SK-N-SH (cell line): ENCODE measurements at regions not wholly inside any gene's neighbourhood (a gene's known extent, or its start where the extent isn't known, plus 50 kb on each side); places are given as distances from the start of the nearest gene placed in this dataset.

Experiments
- CTCF ChIA-PET: fragments of 300-600, 350-600 bp; formaldehyde crosslinking; extraction: SDS; loops from one replicate; lab custom pipeline; 2021; lab: Yijun Ruan, JAX
- POLR2A ChIA-PET: fragments of 350-600 bp; sonication (Branson Sonifier 250); formaldehyde crosslinking; extraction: SDS; loops from one replicate; lab custom pipeline; 2020; ENCODE audit warnings: antibody characterized with exemption, inconsistent platforms; lab: Yijun Ruan, JAX
- DNase-seq: peaks from one replicate; pipeline ENCODE4 v3.0.0; 2012
- H2AFZ ChIP-seq: fragments of 200-600 bp; sonication (generic); 2 replicates; pipeline ENCODE4 v1.8.1; 2016; ENCODE audit warnings: antibody characterized with exemption, mild to moderate bottlenecking, low read depth
- H3F3A ChIP-seq: fragments of 200-600 bp; sonication (generic); replicated peaks from 2 replicates; pipeline ENCODE3; 2016; ENCODE audit warnings: antibody characterized with exemption, mild to moderate bottlenecking; ENCODE audit not compliant: insufficient read depth
- H3K27ac ChIP-seq, 2 experiments: fragments of 200-500 bp in 1 of 2; fragments of 200-600 bp in 1 of 2; sonication (Bioruptor generic) in 1 of 2; sonication (generic), shearing (Covaris generic) in 1 of 2; 2 replicates each; pipeline versions ENCODE4 v1.5.1 to v1.6.1; 2014 to 2016; ENCODE audit warnings: low read depth in 2 of 2, inconsistent platforms in 1 of 2, low read length in 1 of 2, mild to moderate bottlenecking in 1 of 2, mixed read lengths in 1 of 2
- H3K27me3 ChIP-seq: fragments of 200-600 bp; sonication (generic), shearing (Covaris generic); 2 replicates; pipeline ENCODE4 v1.6.1; 2016; ENCODE audit warnings: mixed run types; ENCODE audit not compliant: insufficient read depth
- H3K36me3 ChIP-seq, 2 experiments: fragments of 200-500 bp in 1 of 2; fragments of 200-600 bp in 1 of 2; sonication (Bioruptor generic) in 1 of 2; sonication (generic) in 1 of 2; replicated peaks in 1 of 2; 2 replicates each; pipeline versions ENCODE3 to v1.5.1; 2014 to 2016; ENCODE audit warnings: low read length in 1 of 2, mild to moderate bottlenecking in 1 of 2; ENCODE audit not compliant: insufficient read depth in 2 of 2, control insufficient read depth in 1 of 2
- H3K4me1 ChIP-seq, 2 experiments: fragments of 200-500 bp in 1 of 2; fragments of 200-600 bp in 1 of 2; sonication (Bioruptor generic) in 1 of 2; sonication (generic), shearing (Covaris generic) in 1 of 2; 2 replicates each; pipeline versions ENCODE4 v1.5.1 to v1.6.1; 2014 to 2016; ENCODE audit warnings: low read depth in 1 of 2, low read length in 1 of 2, mixed run types in 1 of 2; ENCODE audit not compliant: insufficient read depth in 2 of 2, control insufficient read depth in 1 of 2
- H3K4me2 ChIP-seq: fragments of 200-600 bp; sonication (generic), shearing (Covaris generic); 2 replicates; pipeline ENCODE4 v1.6.1; 2017; ENCODE audit warnings: mixed run types
- H3K4me3 ChIP-seq, 2 experiments: fragments of 200-500 bp in 1 of 2; fragments of 200-600 bp in 1 of 2; sonication (Bioruptor generic) in 1 of 2; sonication (generic), shearing (Covaris generic) in 1 of 2; 2 replicates each; pipeline versions ENCODE4 v1.5.1 to v1.8.1; 2014 to 2016; ENCODE audit warnings: low read depth in 2 of 2, inconsistent platforms in 1 of 2, low read length in 1 of 2, mild to moderate bottlenecking in 1 of 2, mixed read lengths in 1 of 2, moderate library complexity in 1 of 2
- H3K79me2 ChIP-seq: fragments of 200-600 bp; sonication (generic); 2 replicates; pipeline ENCODE4 v1.8.1; 2017; ENCODE audit warnings: mild to moderate bottlenecking; ENCODE audit not compliant: insufficient read depth
- H3K9ac ChIP-seq: fragments of 200-600 bp; sonication (generic); 2 replicates; pipeline ENCODE4 v1.6.1; 2017; ENCODE audit warnings: mixed run types
- H3K9me2 ChIP-seq: fragments of 200-600 bp; sonication (generic); 2 replicates; pipeline ENCODE4 v1.6.1; 2017; ENCODE audit warnings: mixed run types
- H3K9me3 ChIP-seq: fragments of 200-600 bp; sonication (generic); 2 replicates; pipeline ENCODE4 v1.6.1; 2017; ENCODE audit warnings: mixed run types, mild to moderate bottlenecking, moderate library complexity
- H4K20me1 ChIP-seq: fragments of 200-600 bp; sonication (generic); 2 replicates; pipeline ENCODE4 v1.6.1; 2017; ENCODE audit warnings: mild to moderate bottlenecking, mixed run types; ENCODE audit not compliant: insufficient read depth
- CHD2 ChIP-seq: fragments of 150-350 bp; IDR thresholded peaks from 2 replicates; pipeline ENCODE4 v1.6.1; 2018; ENCODE audit warnings: low read length; ENCODE audit not compliant: partially characterized antibody
- CTCF ChIP-seq: fragments of 200-600 bp; sonication (generic); IDR thresholded peaks from 2 replicates; pipeline ENCODE4 v1.6.1; 2017; ENCODE audit warnings: antibody characterized with exemption, mild to moderate bottlenecking, moderate library complexity
- ELF1 ChIP-seq: IDR thresholded peaks from 2 replicates; pipeline ENCODE4 v1.4.0; 2012
- FOXM1 ChIP-seq: IDR thresholded peaks from 2 replicates; pipeline ENCODE4 v1.4.0; 2012; ENCODE audit warnings: low read depth, mild to moderate bottlenecking
- GATA2 ChIP-seq: sonication (generic); formaldehyde crosslinking; IDR thresholded peaks from 2 replicates; pipeline ENCODE4 v1.5.0; 2020; ENCODE audit warnings: mild to moderate bottlenecking, missing genetic modification reagents
- NRF1 ChIP-seq: IDR thresholded peaks from 2 replicates; pipeline ENCODE4 v1.6.1; 2012; ENCODE audit warnings: low read depth, mild to moderate bottlenecking, low read length
- POLR2AphosphoS5 ChIP-seq: IDR thresholded peaks from 2 replicates; pipeline ENCODE4 v1.6.1; 2012; ENCODE audit warnings: low read depth, low read length
- RAD21 ChIP-seq: IDR thresholded peaks from 2 replicates; pipeline ENCODE4 v1.6.1; 2012; ENCODE audit warnings: mild to moderate bottlenecking, low read length
- RCOR1 ChIP-seq: fragments of 150-350 bp; IDR thresholded peaks from 2 replicates; pipeline ENCODE4 v1.6.1; 2017; ENCODE audit warnings: antibody characterized with exemption, low read length
- RFX5 ChIP-seq: IDR thresholded peaks from 2 replicates; pipeline ENCODE4 v1.6.1; 2012; ENCODE audit warnings: mild to moderate bottlenecking, improper control_type of control experiment, low read length
- TAF1 ChIP-seq: IDR thresholded peaks from 2 replicates; pipeline ENCODE4 v1.6.1; 2012; ENCODE audit warnings: low read depth, mild to moderate bottlenecking, low read length, moderate library complexity, borderline replicate concordance
- ZBTB33 ChIP-seq: IDR thresholded peaks from 2 replicates; pipeline ENCODE4 v1.4.0; 2012; ENCODE audit warnings: low read depth, borderline replicate concordance
- WGBS: methylation state at CpG from one replicate; pipeline ENCODE4 v1.1.6; 2017; ENCODE audit warnings: low lambda C conversion rate; 5-methylcytosine and 5-hydroxymethylcytosine counted together
- TF ChIP-seq, protein P1 (sequence below): fragments of 150-350 bp; IDR thresholded peaks from 2 replicates; pipeline ENCODE4 v1.6.1; 2016; ENCODE audit warnings: mild to moderate bottlenecking, low read depth, low read length

GRCh38 chr10:109403551-109403950, 519.8 kb downstream of the XPNPEP1 start (continued):
- no peak for TF ChIP-seq RCOR1
- TF ChIP-seq ELF1, result no peak
- TF ChIP-seq, protein P1, sequence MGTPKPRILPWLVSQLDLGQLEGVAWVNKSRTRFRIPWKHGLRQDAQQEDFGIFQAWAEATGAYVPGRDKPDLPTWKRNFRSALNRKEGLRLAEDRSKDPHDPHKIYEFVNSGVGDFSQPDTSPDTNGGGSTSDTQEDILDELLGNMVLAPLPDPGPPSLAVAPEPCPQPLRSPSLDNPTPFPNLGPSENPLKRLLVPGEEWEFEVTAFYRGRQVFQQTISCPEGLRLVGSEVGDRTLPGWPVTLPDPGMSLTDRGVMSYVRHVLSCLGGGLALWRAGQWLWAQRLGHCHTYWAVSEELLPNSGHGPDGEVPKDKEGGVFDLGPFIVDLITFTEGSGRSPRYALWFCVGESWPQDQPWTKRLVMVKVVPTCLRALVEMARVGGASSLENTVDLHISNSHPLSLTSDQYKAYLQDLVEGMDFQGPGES, result no peak
- no peak for TF ChIP-seq ZBTB33
- no peak for TF ChIP-seq GATA2
- no peak for TF ChIP-seq NRF1
- no peak for TF ChIP-seq CHD2

GRCh38 chr10:109393425-109393824, 529.9 kb downstream of the XPNPEP1 start:
- Histone ChIP-seq H3K9me3 (no peaks in the 10 kb centered on the region), H3K9ac (no peak overlapping the region), H3K36me3 (no peaks in the 10 kb centered on the region), H3K27me3 (no peaks in the 10 kb centered on the region), H3K4me1 (peaks cover 0 to 5% of the 10 kb centered on the region in 2 experiments; a peak in 1 of 4 replicates), H4K20me1 (no peaks in the 10 kb centered on the region), H2AFZ (no peak overlapping the region), H3K4me3 (no peak overlapping the region), H3K27ac (no peak overlapping the region), H3K4me2 (no peak overlapping the region), H3K79me2 (no peaks in the 10 kb centered on the region), H3F3A (no peaks in the 10 kb centered on the region), H3K9me2 (no peaks in the 10 kb centered on the region)
- no peak for DNase-seq
- WGBS, result no CpG with 5 or more reads among the region's 3 CpGs
- ChIA-PET POLR2A (no interaction called here), CTCF (no interaction called here)
- TF ChIP-seq CTCF (no peak), RAD21 (no peak), TAF1 (no peak), FOXM1 (no peak), POLR2AphosphoS5 (no peak), RFX5 (no peak)
